Chondrocyte (in vitro differentiated cells): ENCODE measurements at regions not wholly inside any gene's neighbourhood (a gene's known extent, or its start where the extent isn't known, plus 50 kb on each side); places are given as distances from the start of the nearest gene placed in this dataset.

Experiments used
- DNase-seq: peaks from one replicate; pipeline ENCODE4 v3.0.0; 2021; ENCODE audit warnings: mixed read lengths, low spot score
- H3K27ac Mint-ChIP-seq: one replicate; pipeline ENCODE4 v1.8.0; 2021; ENCODE audit warnings: mild to moderate bottlenecking, moderate library complexity, mixed read lengths; ENCODE audit not compliant: unreplicated experiment
- H3K27me3 Mint-ChIP-seq: 2 replicates; pipeline ENCODE4 v1.8.0; 2021; ENCODE audit warnings: low read depth, mixed read lengths
- H3K36me3 Mint-ChIP-seq: 2 replicates; pipeline ENCODE4 v1.8.0; 2021; ENCODE audit warnings: low read depth, mixed read lengths
- H3K4me1 Mint-ChIP-seq: 2 replicates; pipeline ENCODE4 v1.8.0; 2021; ENCODE audit warnings: low read depth, mild to moderate bottlenecking, mixed read lengths
- H3K4me3 Mint-ChIP-seq: one replicate; pipeline ENCODE4 v1.8.0; 2021; ENCODE audit warnings: mild to moderate bottlenecking, moderate library complexity, mixed read lengths; ENCODE audit not compliant: unreplicated experiment
- H3K9me3 Mint-ChIP-seq: 2 replicates; pipeline ENCODE4 v1.8.0; 2021; ENCODE audit warnings: low read depth, mixed read lengths
- TF ChIP-seq, protein P1 (sequence below): fragments of 200-600 bp; sonication (generic); IDR thresholded peaks from 2 replicates; pipeline ENCODE4 v1.5.0; 2021; ENCODE audit warnings: antibody characterized with exemption, mild to moderate bottlenecking, moderate library complexity

DNA sequence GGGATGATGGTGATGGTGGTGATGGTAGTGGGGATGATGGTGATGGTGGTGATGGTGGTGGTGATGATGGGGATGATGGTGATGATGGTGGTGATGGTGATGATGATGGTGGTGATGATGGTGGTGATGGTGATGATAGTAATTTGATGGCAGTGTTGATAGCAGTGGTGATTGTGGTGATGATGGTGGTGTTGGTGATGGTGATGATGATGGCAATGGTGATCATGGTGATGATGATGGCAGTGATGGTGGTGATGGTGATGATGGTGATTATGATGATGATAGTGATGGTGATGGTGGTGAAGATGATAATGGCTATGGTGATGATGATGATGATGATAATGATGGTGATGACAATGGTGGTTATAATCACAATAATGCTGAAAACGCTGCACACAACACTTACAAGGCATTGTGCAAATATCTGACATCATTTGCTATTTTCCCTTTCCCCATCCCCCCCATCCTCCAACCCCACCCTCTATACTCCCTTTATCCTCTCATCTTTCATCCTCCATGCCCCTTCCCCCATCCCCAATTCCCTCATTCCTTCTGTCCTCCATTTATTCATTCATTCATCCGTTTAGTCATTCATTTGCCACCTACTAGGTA lies 230.1 kb downstream of the BRD1 start:
- H3K4me1 Mint-ChIP-seq = no peaks in the 10 kb centered on the region
- no peak overlapping the region for H3K4me3 Mint-ChIP-seq
- no peak for DNase-seq
- H3K27me3 Mint-ChIP-seq = no peaks in the 10 kb centered on the region
- TF ChIP-seq, protein P1, sequence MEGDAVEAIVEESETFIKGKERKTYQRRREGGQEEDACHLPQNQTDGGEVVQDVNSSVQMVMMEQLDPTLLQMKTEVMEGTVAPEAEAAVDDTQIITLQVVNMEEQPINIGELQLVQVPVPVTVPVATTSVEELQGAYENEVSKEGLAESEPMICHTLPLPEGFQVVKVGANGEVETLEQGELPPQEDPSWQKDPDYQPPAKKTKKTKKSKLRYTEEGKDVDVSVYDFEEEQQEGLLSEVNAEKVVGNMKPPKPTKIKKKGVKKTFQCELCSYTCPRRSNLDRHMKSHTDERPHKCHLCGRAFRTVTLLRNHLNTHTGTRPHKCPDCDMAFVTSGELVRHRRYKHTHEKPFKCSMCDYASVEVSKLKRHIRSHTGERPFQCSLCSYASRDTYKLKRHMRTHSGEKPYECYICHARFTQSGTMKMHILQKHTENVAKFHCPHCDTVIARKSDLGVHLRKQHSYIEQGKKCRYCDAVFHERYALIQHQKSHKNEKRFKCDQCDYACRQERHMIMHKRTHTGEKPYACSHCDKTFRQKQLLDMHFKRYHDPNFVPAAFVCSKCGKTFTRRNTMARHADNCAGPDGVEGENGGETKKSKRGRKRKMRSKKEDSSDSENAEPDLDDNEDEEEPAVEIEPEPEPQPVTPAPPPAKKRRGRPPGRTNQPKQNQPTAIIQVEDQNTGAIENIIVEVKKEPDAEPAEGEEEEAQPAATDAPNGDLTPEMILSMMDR = no peak
- peaks cover 6% of the 10 kb centered on the region for H3K9me3 Mint-ChIP-seq
- H3K27ac Mint-ChIP-seq = no peak overlapping the region
- no peaks in the 10 kb centered on the region for H3K36me3 Mint-ChIP-seq

DNA sequence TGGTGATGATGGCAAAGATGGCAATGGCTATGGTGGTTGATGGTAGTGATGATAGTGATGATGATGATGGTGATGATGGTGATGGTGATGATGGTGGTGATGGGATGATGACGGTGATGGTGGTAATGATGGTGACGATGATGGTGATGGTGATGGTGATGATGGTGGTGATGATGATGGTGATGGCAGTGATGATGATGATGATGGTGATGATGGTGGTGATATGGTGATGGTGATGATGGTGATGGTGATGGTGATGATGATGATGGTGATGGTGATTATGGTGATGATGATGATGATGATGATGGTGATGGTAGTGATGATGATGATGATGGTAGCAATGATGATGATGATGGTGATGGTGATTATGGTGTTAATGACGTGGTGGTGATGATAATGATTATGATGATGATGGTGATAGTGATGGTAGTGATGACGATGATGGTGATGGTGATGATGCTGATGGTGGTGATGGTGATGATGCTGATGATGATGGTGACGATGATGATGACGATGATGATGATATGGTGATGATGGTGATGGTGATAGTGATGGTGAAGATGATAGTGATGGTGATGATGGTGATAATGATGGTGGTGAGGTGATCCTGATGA lies 232.1 kb downstream of the BRD1 start:
- TF ChIP-seq, protein P1 = no peak
- no peak for DNase-seq
- Mint-ChIP-seq H3K36me3 (no peaks in the 10 kb centered on the region), H3K27me3 (no peaks in the 10 kb centered on the region), H3K4me1 (no peaks in the 10 kb centered on the region), H3K4me3 (no peak overlapping the region), H3K9me3 (peaks cover 6% of the 10 kb centered on the region), H3K27ac (no peak overlapping the region)

DNA sequence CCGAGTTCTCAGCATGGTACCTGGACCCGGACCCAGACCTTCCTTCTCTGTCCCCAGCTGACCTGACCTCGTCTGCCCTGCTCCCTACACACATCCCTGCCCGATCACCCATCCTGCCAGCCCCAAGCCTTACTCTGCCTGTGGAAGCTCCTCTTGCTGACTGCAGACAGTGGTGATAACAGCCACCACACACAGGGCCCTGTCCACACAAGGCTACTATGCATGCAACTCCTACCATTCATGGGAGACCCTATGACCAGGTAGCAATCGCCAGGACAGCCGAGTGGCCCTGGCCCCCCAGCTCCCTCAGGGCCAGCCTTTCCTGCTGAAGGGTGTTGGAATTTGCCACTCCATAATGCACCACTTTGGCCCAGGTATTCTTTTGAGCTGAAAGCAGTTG lies 233.6 kb downstream of the BRD1 start:
- H3K36me3 Mint-ChIP-seq = no peaks in the 10 kb centered on the region
- H3K27ac Mint-ChIP-seq = no peak overlapping the region
- H3K27me3 Mint-ChIP-seq = peaks cover 2% of the 10 kb centered on the region
- H3K9me3 Mint-ChIP-seq = peaks cover 6% of the 10 kb centered on the region
- TF ChIP-seq, protein P1 = no peak
- no peak overlapping the region for H3K4me3 Mint-ChIP-seq
- no peaks in the 10 kb centered on the region for H3K4me1 Mint-ChIP-seq
- no peak for DNase-seq

GRCh38 chr22:49593509-49593908 lies 234.2 kb downstream of the BRD1 start:
- Mint-ChIP-seq H3K4me1 (no peaks in the 10 kb centered on the region), H3K27ac (no peak overlapping the region), H3K27me3 (peaks cover 5% of the 10 kb centered on the region), H3K4me3 (no peak overlapping the region), H3K9me3 (peaks cover 6% of the 10 kb centered on the region), H3K36me3 (no peaks in the 10 kb centered on the region)
- TF ChIP-seq, protein P1 = no peak
- no peak for DNase-seq

GRCh38 chr22:49592780-49593501 lies 234.7 kb downstream of the BRD1 start:
- peaks cover 7% of the 10 kb centered on the region for H3K27me3 Mint-ChIP-seq
- H3K4me3 Mint-ChIP-seq = no peak overlapping the region
- DNase-seq = no peak
- no peaks in the 10 kb centered on the region for H3K4me1 Mint-ChIP-seq
- H3K36me3 Mint-ChIP-seq = no peaks in the 10 kb centered on the region
- peaks cover 6% of the 10 kb centered on the region for H3K9me3 Mint-ChIP-seq
- H3K27ac Mint-ChIP-seq = no peak overlapping the region
- TF ChIP-seq, protein P1 = no peak
